Keratinocyte (primary cell): ENCODE measurements at regions not wholly inside any gene's neighbourhood (a gene's known extent, or its start where the extent isn't known, plus 50 kb on each side); places are given as distances from the start of the nearest gene placed in this dataset.

ENCODE experiments used
- EZH2 ChIP-seq: IDR thresholded peaks from one replicate; pipeline ENCODE4 v1.6.1; 2012; ENCODE audit warnings: inconsistent platforms, mild to moderate bottlenecking, low read length, moderate library complexity
- TF ChIP-seq, protein P1 (sequence below), 3 experiments: IDR thresholded peaks in 1 of 3; conservative IDR thresholded peaks in 1 of 3; optimal IDR thresholded peaks in 1 of 3; 2 replicates in 2 of 3; 3 replicates in 1 of 3; pipeline versions ENCODE3 to v1.5.1; 2011; ENCODE audit warnings: low read length in 3 of 3, mild to moderate bottlenecking in 3 of 3, moderate library complexity in 2 of 3, control low read depth in 1 of 3, inconsistent platforms in 1 of 3; ENCODE audit not compliant: insufficient read depth in 2 of 3; ENCODE audit errors: extremely low read depth in 1 of 3

DNA sequence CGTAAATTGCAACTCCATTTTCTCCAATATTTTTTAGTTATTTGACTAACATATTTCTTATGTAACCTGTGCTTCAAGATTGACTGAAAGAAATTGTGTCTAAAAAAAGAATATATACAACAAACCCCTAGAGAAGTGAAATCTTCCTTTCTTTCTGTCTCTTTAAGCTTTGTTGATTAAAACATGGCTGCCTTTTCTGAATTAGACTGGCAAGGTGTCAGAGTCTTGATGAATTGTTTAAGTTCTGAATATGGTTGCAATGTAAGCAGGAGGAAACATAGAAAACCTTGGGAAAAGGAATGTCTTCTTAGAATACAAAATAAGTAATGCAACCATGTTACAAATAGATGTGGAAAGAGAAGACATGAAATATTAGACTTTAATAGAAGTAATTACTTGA, 209.8 kb upstream of the CTNND2 start:
- TF ChIP-seq, protein P1, sequence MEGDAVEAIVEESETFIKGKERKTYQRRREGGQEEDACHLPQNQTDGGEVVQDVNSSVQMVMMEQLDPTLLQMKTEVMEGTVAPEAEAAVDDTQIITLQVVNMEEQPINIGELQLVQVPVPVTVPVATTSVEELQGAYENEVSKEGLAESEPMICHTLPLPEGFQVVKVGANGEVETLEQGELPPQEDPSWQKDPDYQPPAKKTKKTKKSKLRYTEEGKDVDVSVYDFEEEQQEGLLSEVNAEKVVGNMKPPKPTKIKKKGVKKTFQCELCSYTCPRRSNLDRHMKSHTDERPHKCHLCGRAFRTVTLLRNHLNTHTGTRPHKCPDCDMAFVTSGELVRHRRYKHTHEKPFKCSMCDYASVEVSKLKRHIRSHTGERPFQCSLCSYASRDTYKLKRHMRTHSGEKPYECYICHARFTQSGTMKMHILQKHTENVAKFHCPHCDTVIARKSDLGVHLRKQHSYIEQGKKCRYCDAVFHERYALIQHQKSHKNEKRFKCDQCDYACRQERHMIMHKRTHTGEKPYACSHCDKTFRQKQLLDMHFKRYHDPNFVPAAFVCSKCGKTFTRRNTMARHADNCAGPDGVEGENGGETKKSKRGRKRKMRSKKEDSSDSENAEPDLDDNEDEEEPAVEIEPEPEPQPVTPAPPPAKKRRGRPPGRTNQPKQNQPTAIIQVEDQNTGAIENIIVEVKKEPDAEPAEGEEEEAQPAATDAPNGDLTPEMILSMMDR (optimal IDR thresholded peaks at IDR 0.05 in 1 of 3, IDR thresholded peaks at IDR 0.05 in 1 of 3, conservative IDR thresholded peaks at IDR 0.05 in 1 of 3; ENCODE audit: extremely low read depth in 1 of 3, insufficient read depth in 2 of 3, low read length in 3 of 3) = no peak
- no peak for TF ChIP-seq EZH2
